SH-SY5Y (cell line): ENCODE measurements at regions not wholly inside any gene's neighbourhood (a gene's known extent, or its start where the extent isn't known, plus 50 kb on each side); places are given as distances from the start of the nearest gene placed in this dataset.

Experiments used
- GATA2 ChIP-seq: IDR thresholded peaks from 2 replicates; pipeline ENCODE4 v1.6.1; 2011; ENCODE audit warnings: mild to moderate bottlenecking, low read depth, low read length
- GATA3 ChIP-seq: IDR thresholded peaks from 2 replicates; pipeline ENCODE4 v1.6.1; 2011; ENCODE audit warnings: low read depth, mild to moderate bottlenecking, low read length, moderate library complexity

DNA sequence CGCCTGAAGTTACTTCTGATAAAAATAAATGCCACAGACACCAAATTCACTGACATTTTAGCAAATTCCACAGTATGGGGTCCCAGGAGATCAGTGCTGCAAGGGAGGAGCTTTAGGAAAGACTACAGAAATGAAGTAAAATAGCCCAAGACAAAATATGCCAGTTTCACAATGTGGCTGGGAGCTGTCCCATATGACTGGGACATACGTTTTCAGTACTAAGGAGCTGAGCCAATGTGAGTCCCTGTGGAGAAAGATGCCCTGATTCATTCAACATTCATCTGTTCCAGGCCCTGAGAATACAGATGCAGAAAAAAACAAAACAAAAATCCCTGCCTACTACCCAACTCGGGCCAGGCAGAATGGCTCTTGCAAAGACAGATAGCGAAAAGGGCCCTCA is 63.4 kb upstream of the FAM174B start:
- TF ChIP-seq GATA2 (no peak), GATA3 (no peak)
